ENCODE measurements at regions not wholly inside any gene's neighbourhood (a gene's known extent, or its start where the extent isn't known, plus 50 kb on each side); places are given as distances from the start of the nearest gene placed in this dataset.

GRCh38 chr11:119520966-119521365 is 98.0 kb upstream of the THY1 start:
- no peak for DNase-seq (ENCODE audit: low read depth)

- DNase-seq (ENCODE audit: low read depth), result no peak
These were observed 97.4 kb upstream of the THY1 start for GRCh38 chr11:119520400-119520799.

GRCh38 chr11:119519796-119520195 is 96.8 kb upstream of the THY1 start:
- DNase-seq (ENCODE audit: low read depth), result no peak

- no peak for DNase-seq (ENCODE audit: low read depth)
These were observed 96.1 kb upstream of the THY1 start for GRCh38 chr11:119518746-119519730.

- DNase-seq (ENCODE audit: low read depth), result no peak
These were observed 92.9 kb upstream of the THY1 start for GRCh38 chr11:119515771-119516400.

GRCh38 chr11:119513806-119514170 is 90.8 kb upstream of the THY1 start:
- no peak for DNase-seq (ENCODE audit: low read depth)

DNA sequence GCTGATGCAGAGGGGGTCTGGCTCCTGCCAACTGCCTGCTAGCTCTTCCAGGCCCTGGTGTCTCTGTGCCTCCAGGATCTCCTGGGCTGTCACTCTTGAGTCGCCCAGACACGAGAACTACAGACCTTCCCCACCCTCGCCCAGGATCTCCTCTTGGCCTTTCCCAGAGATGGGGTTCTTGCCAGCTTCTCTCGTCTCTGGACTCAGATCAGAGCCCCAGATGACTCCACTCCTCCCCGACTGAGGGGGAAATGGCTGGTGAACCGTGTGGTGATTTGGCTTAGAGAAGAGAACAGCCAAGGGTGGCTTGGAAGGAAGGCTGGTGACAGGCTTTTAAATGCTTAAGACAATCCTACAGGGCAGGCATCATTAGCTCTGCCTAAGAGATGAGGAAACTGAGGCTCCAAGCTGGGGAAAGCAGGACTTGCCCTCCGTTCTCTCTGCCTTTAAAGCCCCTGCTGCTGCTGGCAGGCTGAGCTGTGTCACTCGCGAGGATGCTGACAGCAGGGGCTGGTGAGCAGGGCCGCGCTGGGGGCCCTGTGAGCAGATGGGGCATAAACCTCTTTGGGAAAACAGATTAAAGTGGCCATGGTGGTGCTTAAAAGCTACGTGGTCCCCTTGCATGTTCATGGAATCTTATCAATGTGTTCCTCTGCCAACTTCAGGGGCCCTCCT is 90.3 kb upstream of the THY1 start:
- DNase-seq (ENCODE audit: low read depth), result no peak

DNA sequence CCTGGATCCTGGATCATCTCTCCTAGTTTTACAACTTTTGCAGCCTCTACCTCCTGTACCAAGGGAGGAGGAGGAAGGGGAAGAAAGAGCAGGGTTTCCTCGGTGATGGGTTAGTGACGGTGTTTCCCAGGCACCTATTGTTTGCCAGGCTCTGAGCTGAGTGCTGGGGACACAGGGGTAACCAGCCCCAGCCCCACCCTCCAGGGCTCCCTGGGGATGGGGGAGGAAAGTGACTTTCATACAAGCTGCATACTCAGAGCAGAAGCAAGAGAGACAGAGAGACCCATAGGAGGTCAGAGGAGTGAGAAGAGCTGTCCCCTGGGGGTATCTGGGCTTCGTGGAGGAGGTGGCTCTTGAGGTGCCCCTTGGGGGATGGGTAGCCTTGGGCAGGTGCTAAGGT is 89.4 kb upstream of the THY1 start:
- no peak for DNase-seq (ENCODE audit: low read depth)

DNA sequence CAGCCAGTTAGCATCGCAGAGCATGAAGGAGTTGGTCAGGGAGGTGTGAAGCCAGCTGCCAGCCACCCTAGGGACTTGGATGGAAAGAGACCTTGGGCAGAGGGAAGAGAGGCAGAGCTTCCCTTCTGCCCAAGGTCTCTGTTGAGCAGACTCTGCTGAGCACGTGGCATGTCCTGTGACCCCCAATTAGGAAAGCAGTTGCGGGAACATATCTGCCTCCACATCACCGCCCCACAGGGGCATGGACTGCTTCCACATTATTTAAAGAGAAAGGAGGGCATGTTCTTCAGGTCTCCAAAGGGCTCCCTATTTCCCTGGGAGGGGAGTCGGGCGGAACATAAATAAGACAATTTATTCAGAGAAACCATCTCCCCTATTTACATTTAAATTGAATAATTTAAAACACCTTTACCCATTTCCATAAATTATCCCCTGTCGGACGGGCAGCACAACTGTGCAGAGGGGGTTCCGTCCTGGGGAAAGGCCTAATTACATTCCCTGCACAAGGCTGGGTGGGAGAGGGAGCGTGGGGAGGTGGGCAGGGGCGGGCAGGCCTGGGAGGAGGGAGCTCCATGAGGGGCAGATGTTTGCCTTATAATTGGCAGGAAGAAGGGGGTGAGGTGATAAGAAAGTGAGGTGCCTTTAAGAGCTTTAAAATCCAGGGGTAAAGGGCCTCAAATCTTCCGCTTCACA is 88.8 kb upstream of the THY1 start:
- DNase-seq (ENCODE audit: low read depth), result no peak

DNA sequence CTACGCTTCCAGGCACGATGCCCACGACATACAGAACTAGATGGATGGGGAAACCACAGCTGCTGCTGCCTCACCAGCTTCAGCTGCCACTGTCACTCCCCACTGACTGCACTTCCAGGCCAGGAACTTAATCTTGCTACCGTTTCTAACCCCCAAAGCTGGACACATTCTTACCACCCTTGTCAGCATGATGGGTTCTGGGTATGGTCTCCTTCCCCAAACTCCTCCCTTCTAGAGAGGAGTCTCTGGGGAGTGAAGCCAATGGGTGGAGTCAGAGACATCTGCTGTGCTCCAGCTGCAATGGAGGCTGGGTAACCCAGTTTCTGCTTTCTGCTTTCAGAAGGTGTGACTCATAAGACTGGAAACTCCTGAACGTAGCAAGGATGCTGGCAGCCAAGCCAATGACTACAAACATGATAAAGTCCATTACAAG is 87.0 kb upstream of the THY1 start:
- DNase-seq (ENCODE audit: low read depth), result peak; percentile 72

DNA sequence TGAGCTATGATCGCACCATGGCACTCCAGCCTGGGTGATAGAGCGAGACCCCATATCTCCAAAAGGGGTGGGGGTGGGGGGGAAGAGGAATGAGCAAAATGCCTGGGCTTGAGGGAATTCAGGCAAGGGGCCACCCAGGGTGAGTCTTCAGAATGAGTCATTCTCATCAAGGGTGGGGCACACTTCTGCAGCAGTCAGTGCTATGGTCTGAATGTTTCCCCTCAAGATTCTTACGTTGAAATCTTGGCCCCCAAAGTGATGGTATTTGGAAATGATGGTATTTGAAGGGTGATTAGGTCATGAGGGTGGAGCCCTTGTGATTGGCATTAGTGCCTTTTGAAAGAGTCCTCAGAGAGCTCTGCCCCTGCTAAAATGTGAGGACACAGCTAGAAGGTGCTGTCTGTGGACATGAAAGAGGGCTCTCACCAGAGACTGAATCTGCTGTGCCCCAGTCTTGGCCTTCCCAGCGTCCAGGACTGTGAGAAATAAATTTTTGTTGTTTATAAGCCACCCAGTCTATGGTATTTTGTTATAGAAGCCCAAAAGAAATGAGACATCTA is 86.4 kb upstream of the THY1 start:
- DNase-seq (ENCODE audit: low read depth), result no peak

- DNase-seq (ENCODE audit: low read depth), result no peak
These were observed 83.5 kb upstream of the THY1 start for GRCh38 chr11:119506436-119506835.

DNA sequence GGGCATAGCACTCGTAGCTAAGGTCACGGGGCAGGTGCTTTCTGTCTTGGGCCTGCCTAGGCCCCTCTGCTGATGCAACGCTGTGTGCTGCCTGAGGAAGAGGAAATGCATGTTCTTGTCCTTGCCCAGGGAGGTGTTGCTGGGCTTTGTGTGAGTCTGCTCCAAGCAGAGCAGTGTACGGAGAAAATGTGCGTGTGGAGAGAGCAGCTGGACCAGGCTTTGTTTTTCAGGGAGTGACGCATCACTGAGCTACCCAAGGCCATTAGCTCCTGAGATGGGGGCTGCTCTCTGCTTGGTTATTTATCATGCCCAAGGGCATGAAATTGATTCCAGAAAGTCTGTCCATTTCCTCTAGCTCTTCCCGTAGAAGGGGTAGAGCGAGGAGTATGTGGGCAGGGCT is 82.9 kb upstream of the THY1 start:
- DNase-seq (ENCODE audit: low read depth), result no peak

DNA sequence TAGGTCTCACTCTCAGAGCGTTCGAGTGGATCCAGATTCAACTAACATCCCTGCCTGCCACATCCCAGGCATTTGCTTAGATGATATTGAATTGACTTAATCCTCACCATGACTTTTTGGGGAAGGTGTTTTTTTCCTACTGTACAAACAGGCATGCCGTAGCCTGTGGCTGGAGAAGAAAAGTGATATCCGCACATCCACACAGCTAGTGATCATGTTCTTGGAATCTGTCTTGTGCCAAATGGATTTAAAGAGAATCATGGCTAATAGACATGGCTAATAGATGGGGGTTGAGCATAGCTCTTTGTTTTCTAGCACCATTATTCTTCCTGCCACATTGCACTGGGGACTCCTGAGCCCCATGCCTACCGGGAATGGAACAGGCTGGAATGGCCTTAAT is 82.1 kb upstream of the THY1 start:
- no peak for DNase-seq (ENCODE audit: low read depth)

DNA sequence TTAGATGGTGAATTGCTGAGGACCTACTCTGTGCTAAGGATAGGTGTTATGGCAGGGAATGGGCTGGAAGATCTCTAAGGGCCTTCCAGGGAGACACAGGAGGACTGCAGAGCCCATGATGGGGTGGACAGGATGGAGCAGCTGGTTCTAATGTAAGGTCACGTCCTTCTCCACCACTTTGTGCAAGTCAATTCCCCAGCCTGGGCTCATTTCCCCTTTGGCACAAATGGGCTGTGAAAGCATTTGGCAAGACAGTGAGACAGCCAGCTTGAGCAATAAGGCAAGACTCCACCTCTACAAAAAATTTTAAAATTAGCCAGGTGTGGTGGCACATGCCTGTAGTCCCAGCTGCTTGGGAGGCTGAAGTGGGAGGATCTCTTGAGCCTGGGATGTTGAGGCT is 81.4 kb upstream of the THY1 start:
- DNase-seq (ENCODE audit: low read depth), result no peak

DNA sequence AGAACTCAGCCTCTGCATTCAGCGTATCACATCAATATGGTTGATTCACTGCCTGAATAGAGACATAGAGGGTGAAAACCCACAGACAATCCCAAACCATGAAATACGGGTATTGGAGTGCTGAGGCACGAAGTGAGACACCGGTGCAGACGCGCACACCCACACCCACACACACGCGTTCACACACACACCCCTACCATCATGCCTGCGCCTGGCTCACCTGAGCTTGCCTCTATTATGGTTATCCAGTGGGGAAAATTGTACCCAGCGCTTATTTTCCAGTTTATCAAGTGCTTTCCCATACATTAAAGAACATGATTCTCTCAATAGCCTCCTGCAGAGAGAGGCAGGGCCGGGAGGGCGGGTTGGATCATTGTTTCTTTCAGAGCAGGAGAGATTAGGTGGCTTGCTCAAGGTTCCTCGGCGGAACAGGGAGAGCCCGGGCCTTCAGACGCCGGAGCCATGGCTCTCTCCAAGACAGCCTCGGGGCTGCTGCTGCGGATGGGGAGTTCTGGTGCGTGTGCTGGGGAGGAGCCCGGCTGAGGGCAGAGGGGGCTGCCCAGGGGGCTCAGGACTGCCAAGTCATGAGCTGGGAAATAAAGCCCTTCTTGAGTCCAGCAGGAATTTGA is 78.9 kb upstream of the THY1 start:
- DNase-seq (ENCODE audit: low read depth), result no peak

GRCh38 chr11:119497717-119498116 is 74.7 kb upstream of the THY1 start:
- DNase-seq (ENCODE audit: low read depth), result no peak

DNA sequence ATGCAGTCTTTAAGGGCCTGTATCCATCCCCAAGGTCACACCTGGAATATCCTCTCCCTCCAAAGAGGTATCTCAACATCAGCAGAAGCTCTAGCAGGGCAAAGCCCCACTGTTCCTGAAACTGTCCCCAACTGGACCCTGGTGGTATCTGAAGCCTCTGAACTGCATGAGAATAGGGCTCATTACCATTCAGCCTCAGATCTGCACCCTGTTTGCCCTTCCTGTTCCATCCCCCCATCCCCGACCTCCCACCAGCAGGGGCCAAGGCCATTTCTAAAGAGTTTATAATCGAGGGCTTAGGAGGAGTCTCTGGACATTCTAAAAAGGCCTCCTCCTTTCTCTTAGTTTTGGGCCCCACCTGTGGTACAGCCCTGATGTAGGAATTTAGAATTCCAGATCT is 74.0 kb upstream of the THY1 start:
- DNase-seq (ENCODE audit: low read depth), result no peak

DNA sequence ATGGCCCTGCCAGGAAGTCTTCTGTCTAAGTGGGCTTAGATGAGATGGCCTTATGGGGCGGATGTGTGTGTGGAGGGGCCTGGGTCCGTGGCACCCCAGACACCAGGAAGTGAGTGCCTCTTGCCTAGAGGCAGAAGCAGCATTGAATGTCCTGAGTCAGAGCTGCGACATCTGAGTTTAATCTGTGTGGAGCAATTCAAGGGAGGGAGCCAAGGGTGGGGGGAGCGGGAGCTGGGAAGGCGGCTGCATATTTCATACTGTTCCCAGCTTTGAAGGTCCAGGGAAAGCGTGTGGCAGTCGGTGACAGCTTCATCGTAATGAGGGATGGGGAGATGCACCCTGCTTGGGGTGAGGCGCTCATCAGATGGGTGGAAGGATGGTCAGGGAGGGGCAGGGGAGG is 73.5 kb upstream of the THY1 start:
- DNase-seq (ENCODE audit: low read depth), result no peak

GRCh38 chr11:119493712-119494111 is 70.7 kb upstream of the THY1 start:
- DNase-seq (ENCODE audit: low read depth), result no peak

- DNase-seq (ENCODE audit: low read depth), result no peak
These were observed 69.0 kb upstream of the THY1 start for GRCh38 chr11:119491753-119492510.

Data from GM04503 (cell line).